ENCODE measurements at regions not wholly inside any gene's neighbourhood (a gene's known extent, or its start where the extent isn't known, plus 50 kb on each side); places are given as distances from the start of the nearest gene placed in this dataset.

DNA sequence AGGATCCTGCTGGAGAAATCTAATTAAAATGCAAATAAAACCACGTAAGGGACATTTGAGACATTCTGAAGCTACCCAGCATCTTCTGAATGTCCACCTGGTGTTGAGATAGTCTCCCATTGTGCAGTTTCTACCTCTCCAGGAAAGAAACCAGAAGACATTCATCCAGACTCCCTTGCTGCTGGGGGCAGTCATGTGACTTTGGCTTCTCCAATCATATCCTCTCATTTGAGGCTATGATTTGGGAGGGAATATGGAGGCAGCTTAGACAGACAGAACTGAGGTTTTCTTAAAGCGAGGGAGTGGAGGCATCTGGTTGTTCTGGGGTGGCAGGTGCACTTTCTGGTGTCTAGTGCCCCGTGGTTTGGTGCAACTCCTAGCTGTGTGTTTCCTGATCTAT lies 315.2 kb upstream of the SULF2 start:
- DNase-seq (ENCODE audit: low read depth), result no peak
- Histone ChIP-seq H3K36me3 (ENCODE audit: control insufficient read depth, insufficient read depth, low read length) (no peaks in the 10 kb centered on the region), H3K27me3 (ENCODE audit: control insufficient read depth, insufficient read depth, low read length) (no peaks in the 10 kb centered on the region), H3K4me3 (ENCODE audit: low read depth, low read length) (no peak overlapping the region)
- TF ChIP-seq, protein P1, sequence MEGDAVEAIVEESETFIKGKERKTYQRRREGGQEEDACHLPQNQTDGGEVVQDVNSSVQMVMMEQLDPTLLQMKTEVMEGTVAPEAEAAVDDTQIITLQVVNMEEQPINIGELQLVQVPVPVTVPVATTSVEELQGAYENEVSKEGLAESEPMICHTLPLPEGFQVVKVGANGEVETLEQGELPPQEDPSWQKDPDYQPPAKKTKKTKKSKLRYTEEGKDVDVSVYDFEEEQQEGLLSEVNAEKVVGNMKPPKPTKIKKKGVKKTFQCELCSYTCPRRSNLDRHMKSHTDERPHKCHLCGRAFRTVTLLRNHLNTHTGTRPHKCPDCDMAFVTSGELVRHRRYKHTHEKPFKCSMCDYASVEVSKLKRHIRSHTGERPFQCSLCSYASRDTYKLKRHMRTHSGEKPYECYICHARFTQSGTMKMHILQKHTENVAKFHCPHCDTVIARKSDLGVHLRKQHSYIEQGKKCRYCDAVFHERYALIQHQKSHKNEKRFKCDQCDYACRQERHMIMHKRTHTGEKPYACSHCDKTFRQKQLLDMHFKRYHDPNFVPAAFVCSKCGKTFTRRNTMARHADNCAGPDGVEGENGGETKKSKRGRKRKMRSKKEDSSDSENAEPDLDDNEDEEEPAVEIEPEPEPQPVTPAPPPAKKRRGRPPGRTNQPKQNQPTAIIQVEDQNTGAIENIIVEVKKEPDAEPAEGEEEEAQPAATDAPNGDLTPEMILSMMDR (IDR thresholded peaks at IDR 0.05; ENCODE audit: insufficient read depth, low read length, poor library complexity, severe bottlenecking), result no peak

DNA sequence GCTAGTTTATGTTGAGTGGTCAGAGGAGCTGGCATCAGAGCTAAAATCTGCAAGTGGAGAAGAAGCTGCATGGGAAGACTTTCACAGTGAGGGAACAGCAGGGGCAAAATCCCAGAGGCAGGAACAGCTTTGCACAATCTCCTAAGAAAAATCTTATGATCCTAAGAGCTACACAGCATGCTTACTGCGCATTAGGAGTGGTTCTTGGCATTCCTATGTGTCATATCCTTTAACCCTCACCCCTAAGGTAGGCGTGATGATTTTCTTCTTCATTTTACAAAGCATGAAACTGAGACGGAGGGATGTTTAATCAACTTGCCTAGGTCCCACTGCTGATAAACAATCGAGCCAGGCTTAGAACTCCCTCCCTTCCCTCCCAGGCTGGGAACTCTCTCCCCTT lies 313.6 kb upstream of the SULF2 start:
- H3K36me3 ChIP-seq (ENCODE audit: control insufficient read depth, insufficient read depth, low read length), result no peaks in the 10 kb centered on the region
- H3K4me3 ChIP-seq (ENCODE audit: low read depth, low read length), result no peak overlapping the region
- H3K27me3 ChIP-seq (ENCODE audit: control insufficient read depth, insufficient read depth, low read length), result no peaks in the 10 kb centered on the region
- no peak for DNase-seq (ENCODE audit: low read depth)
- TF ChIP-seq, protein P1 (IDR thresholded peaks at IDR 0.05; ENCODE audit: insufficient read depth, low read length, poor library complexity, severe bottlenecking), result no peak

DNA sequence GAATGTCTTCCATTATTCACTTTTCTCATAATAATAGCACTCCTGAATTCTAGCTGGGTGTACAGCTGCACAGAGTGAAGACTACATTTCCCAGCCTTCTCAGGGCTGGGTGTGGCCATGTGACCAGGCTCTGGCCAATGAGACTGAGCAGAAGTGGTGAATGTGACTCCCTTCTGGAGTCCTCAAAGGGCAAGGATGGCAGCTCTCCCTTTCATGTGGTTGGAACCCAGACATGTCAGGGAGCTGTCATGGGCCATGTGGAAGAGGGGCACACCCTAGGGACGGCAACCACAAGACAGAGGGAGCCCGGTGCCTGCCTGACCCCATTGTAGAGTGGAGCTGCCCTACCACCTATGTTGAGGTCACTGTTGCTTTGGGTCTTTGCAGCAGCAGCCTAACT lies 312.8 kb upstream of the SULF2 start:
- Histone ChIP-seq H3K36me3 (ENCODE audit: control insufficient read depth, insufficient read depth, low read length) (no peaks in the 10 kb centered on the region), H3K4me3 (ENCODE audit: low read depth, low read length) (no peak overlapping the region), H3K27me3 (ENCODE audit: control insufficient read depth, insufficient read depth, low read length) (no peaks in the 10 kb centered on the region)
- TF ChIP-seq, protein P1 (IDR thresholded peaks at IDR 0.05; ENCODE audit: insufficient read depth, low read length, poor library complexity, severe bottlenecking), result no peak
- no peak for DNase-seq (ENCODE audit: low read depth)

DNA sequence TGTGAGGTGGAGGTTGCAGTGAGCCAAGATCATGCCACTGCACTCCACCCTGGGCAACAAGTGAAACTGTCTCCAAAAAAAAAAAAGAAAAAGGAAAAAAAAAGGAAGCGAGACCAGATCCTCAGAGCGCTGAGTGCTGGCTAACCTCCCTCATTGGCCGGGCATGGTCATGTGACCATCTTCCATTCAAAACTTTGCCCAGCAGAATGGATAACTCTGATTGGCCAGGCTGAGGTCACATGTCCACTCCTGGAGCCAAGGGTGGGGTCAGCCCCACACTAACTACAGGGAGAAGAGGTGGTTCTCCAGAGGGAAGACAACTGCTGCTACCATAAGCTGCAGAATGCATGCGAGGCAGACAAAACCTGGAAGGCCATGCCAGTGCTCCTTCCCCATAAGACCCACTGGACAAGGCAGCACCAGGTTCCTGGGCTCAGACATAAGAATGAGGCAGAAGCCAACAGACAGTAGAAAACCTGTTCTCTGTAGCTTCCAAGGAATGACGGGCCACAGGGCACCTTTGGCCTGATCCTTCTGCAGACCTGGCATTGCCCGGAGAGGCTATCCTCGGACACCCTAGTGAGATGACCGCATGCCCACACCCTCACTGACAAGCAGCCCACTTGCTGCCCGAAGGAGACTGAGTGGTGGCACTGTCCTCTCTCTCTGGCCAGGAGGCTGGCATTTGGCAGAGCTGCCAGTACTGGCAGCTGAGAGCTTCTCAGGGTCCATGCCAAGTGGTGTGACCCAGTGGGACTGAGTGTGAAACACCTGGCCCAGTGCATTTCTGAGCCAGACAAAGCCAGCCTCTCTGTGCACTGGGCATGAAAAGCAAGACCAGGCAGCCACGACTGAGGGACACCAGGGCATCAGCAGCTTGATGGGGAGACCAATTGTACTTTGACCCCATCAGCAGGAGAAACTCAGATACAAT lies 311.9 kb upstream of the SULF2 start:
- H3K4me3 ChIP-seq (ENCODE audit: low read depth, low read length), result no peak overlapping the region
- DNase-seq (ENCODE audit: low read depth), result no peak
- no peaks in the 10 kb centered on the region for H3K36me3 ChIP-seq (ENCODE audit: control insufficient read depth, insufficient read depth, low read length)
- TF ChIP-seq, protein P1 (IDR thresholded peaks at IDR 0.05; ENCODE audit: insufficient read depth, low read length, poor library complexity, severe bottlenecking), result no peak
- peaks cover 3% of the 10 kb centered on the region for H3K27me3 ChIP-seq (ENCODE audit: control insufficient read depth, insufficient read depth, low read length)

DNA sequence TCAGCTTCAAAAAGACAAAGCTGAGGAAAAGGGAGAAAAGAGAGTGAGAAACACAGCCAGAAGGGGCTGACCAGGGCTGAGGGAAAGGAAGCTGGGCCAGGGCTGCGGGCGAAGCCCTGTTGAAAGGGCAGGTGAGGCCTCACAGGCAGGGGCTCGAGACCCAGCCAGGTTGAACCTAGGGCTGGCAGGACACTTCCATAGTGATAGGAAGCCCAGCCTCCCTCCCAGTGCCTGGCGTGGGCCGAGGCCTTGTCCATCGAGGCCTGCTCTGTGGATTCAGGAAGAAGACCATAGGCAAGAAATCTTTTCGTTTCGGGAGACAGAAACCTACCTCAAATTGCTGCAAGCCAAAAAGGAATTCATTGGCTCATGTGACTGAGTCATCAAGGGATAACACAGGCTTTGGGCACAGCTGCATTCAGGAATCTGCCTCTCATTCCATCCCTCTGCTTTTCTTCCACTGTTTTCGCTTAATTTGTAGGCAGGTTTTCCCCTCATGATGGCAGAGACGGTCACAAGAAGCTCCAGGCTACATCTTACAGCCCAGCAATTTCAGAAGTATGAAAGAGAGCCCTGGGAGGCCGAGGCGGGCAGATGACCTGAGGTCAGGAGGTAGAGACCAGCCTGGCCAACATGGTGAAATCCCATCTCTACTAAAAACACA lies 311.1 kb upstream of the SULF2 start:
- no peak for DNase-seq (ENCODE audit: low read depth)
- H3K4me3 ChIP-seq (ENCODE audit: low read depth, low read length), result no peak overlapping the region
- H3K36me3 ChIP-seq (ENCODE audit: control insufficient read depth, insufficient read depth, low read length), result no peaks in the 10 kb centered on the region
- TF ChIP-seq, protein P1 (IDR thresholded peaks at IDR 0.05; ENCODE audit: insufficient read depth, low read length, poor library complexity, severe bottlenecking), result no peak
- H3K27me3 ChIP-seq (ENCODE audit: control insufficient read depth, insufficient read depth, low read length), result peaks cover 3% of the 10 kb centered on the region
